GM12878 (cell line): ENCODE measurements at regions not wholly inside any gene's neighbourhood (a gene's known extent, or its start where the extent isn't known, plus 50 kb on each side); places are given as distances from the start of the nearest gene placed in this dataset.

Experiments used
- ATAC-seq: fragments of 200-7000 bp; cut with Tn5 transposase; 3 replicates; pipeline ENCODE4 v1.9.1; 2020; ENCODE audit warnings: mild to moderate bottlenecking, moderate library complexity
- BruUV-seq: library from RNA; stranded (reverse); fragments of 400-500 nt; replicated peaks from 2 replicates; lab custom pipeline; 2021; lab: Mats Ljungman, UMichigan
- CTCF ChIA-PET: fragments of 300-600 bp; sonication (Branson Sonifier 250); formaldehyde crosslinking; extraction: SDS; loops from one replicate; lab custom pipeline; 2021; ENCODE audit warnings: inconsistent platforms; lab: Yijun Ruan, JAX
- POLR2A ChIA-PET: fragments of 350-600 bp; formaldehyde crosslinking; extraction: SDS; loops from one replicate; lab custom pipeline; 2021; ENCODE audit warnings: inconsistent platforms; lab: Charles Lee
- RAD21 ChIA-PET: fragments of 300-600 bp; sonication (Branson Sonifier 250); formaldehyde crosslinking; loops from one replicate; lab custom pipeline; 2023; ENCODE audit warnings: antibody characterized with exemption; ENCODE audit not compliant: unreplicated experiment; lab: Charles Lee
- SMC1A ChIA-PET: fragments of 300-600 bp; sonication (Branson Sonifier 250); formaldehyde crosslinking; loops from one replicate; lab custom pipeline; 2023; ENCODE audit not compliant: unreplicated experiment, uncharacterized antibody; lab: Charles Lee
- DNase-seq: peaks from one replicate; pipeline ENCODE4 v3.0.0-alpha.2; 2011; ENCODE audit warnings: low read depth, low spot score
- FAIRE-seq: peaks from 3 replicates; lab custom pipeline; 2011; peaks lifted over from hg19 to GRCh38; lab: Jason Lieb, UNC
- H2AFZ ChIP-seq: 2 replicates; pipeline ENCODE4 v1.6.0; 2011; ENCODE audit warnings: low read depth, low read length, control low read depth; ENCODE audit not compliant: control insufficient read depth
- H3K27ac ChIP-seq: 2 replicates; pipeline ENCODE4 v1.5.1; 2011; ENCODE audit warnings: control low read depth; ENCODE audit not compliant: control insufficient read depth, insufficient read depth
- H3K27me3 ChIP-seq, 2 experiments: replicated peaks in 1 of 2; 2 replicates each; pipeline versions ENCODE4 v1.6.0 to v1.6.1; 2011; ENCODE audit warnings: low read length in 1 of 2; ENCODE audit not compliant: control insufficient read depth in 2 of 2, insufficient read depth in 2 of 2
- H3K36me3 ChIP-seq, 2 experiments: 2 replicates each; pipeline ENCODE4 v1.5.1; 2011; ENCODE audit warnings: low read length in 1 of 2; ENCODE audit not compliant: control insufficient read depth in 2 of 2, insufficient read depth in 2 of 2
- H3K4me1 ChIP-seq: 2 replicates; pipeline ENCODE4 v1.6.1; 2011; ENCODE audit warnings: mild to moderate bottlenecking, low read length, moderate library complexity, mixed read lengths; ENCODE audit not compliant: control insufficient read depth, insufficient read depth
- H3K4me2 ChIP-seq: 2 replicates; pipeline ENCODE4 v1.6.0; 2011; ENCODE audit warnings: control low read depth; ENCODE audit not compliant: control insufficient read depth, insufficient read depth
- H3K4me3 ChIP-seq: fragments of 200-600 bp; sonication (generic); 2 replicates; pipeline ENCODE4 v1.5.1; 2016
- H3K79me2 ChIP-seq: 2 replicates; pipeline ENCODE4 v1.6.0; 2011; ENCODE audit warnings: low read length; ENCODE audit not compliant: control insufficient read depth, insufficient read depth
- H3K9ac ChIP-seq: 2 replicates; pipeline ENCODE4 v1.8.0; 2011; ENCODE audit warnings: low read length, control low read depth, mixed read lengths; ENCODE audit not compliant: control insufficient read depth, insufficient read depth
- H3K9me3 ChIP-seq: replicated peaks from 3 replicates; pipeline ENCODE4 v1.5.1; 2011; ENCODE audit warnings: mild to moderate bottlenecking, low read length; ENCODE audit not compliant: control insufficient read depth, insufficient read depth
- H4K20me1 ChIP-seq: 2 replicates; pipeline ENCODE4 v1.6.0; 2011; ENCODE audit not compliant: control insufficient read depth, insufficient read depth
- BACH1 ChIP-seq: fragments of 450-650 bp; IDR thresholded peaks from 2 replicates; pipeline ENCODE4 v1.6.1; 2017; ENCODE audit warnings: mild to moderate bottlenecking, borderline replicate concordance
- BMI1 ChIP-seq: fragments of 450-650 bp; IDR thresholded peaks from 2 replicates; pipeline ENCODE4 v1.6.1; 2016; ENCODE audit warnings: mild to moderate bottlenecking, moderate library complexity, borderline replicate concordance
- EED ChIP-seq: sonication (generic); IDR thresholded peaks from 2 replicates; pipeline ENCODE4 v1.6.1; 2016; ENCODE audit warnings: antibody characterized with exemption, low read depth
- GATAD2B ChIP-seq: fragments of 450-650 bp; conservative IDR thresholded peaks from 2 replicates; pipeline ENCODE4 v1.6.1; 2017; ENCODE audit warnings: low read depth, mild to moderate bottlenecking, moderate library complexity
- SUZ12 ChIP-seq: fragments of 200-600 bp; sonication (generic); IDR thresholded peaks from one replicate; pipeline ENCODE4 v1.6.1; 2018; ENCODE audit warnings: antibody characterized with exemption, mild to moderate bottlenecking; ENCODE audit not compliant: unreplicated experiment
- ZNF384 ChIP-seq: IDR thresholded peaks from 2 replicates; pipeline ENCODE4 v1.6.1; 2012; ENCODE audit warnings: low read depth, mild to moderate bottlenecking, low read length, improper control_type of control experiment, borderline replicate concordance
- WGBS: methylation state at CpG from one replicate; pipeline ENCODE4 v1.1.6; 2016; ENCODE audit warnings: low lambda C conversion rate; ENCODE audit not compliant: insufficient replicate concordance, insufficient coverage; ENCODE audit errors: missing lambda C conversion rate; 5-methylcytosine and 5-hydroxymethylcytosine counted together
- in situ Hi-C: fragments of 300-500 bp; cut with MboI; formaldehyde crosslinking; loops from 9 replicates; pipeline ENCODE4 v1.14.3; 2018; ENCODE audit warnings: mixed read lengths
- intact Hi-C: fragments of 100-400 bp; cut with micrococcal nuclease; formaldehyde crosslinking; loops from one replicate; pipeline ENCODE4 v1.14.2; 2022; ENCODE audit not compliant: unreplicated experiment

- H3K27ac ChIP-seq, result no peak overlapping the region
- no peak for DNase-seq
- BruUV-seq, result no TSS peak
- CTCF ChIA-PET, result no interaction called here
- peaks cover 2 to 3% of the 10 kb centered on the region in 2 experiments; a peak in 3 of 4 replicates for H3K27me3 ChIP-seq
- intact Hi-C loops (no loop called here), in situ Hi-C loops (no loop called here)
- no peak for TF ChIP-seq SUZ12
- TF ChIP-seq ZNF384, result no peak
- no peak for FAIRE-seq
- no peak overlapping the region for H3K4me3 ChIP-seq
- SMC1A ChIA-PET, result no interaction called here
- H4K20me1 ChIP-seq, result no peaks in the 10 kb centered on the region
- no peak overlapping the region for H3K4me2 ChIP-seq
- H3K4me1 ChIP-seq, result no peaks in the 10 kb centered on the region
- RAD21 ChIA-PET, result no interaction called here
- no peak overlapping the region for H3K9ac ChIP-seq
- no peaks in the 10 kb centered on the region for H3K9me3 ChIP-seq
- no peak overlapping the region for H2AFZ ChIP-seq
- POLR2A ChIA-PET, result no interaction called here
- H3K36me3 ChIP-seq, result no peaks in the 10 kb centered on the region
- no peak for ATAC-seq
- H3K79me2 ChIP-seq, result no peaks in the 10 kb centered on the region
- WGBS, result 22% methylated on average over 7 of the region's 7 CpGs
Measured at GRCh38 chr11:46202149-46202548, 75.3 kb upstream of the CREB3L1 start.

GRCh38 chr11:46200537-46201281 is 76.8 kb upstream of the CREB3L1 start:
- Histone ChIP-seq H3K9ac (no peak overlapping the region), H2AFZ (no peak overlapping the region), H3K79me2 (no peaks in the 10 kb centered on the region), H4K20me1 (no peaks in the 10 kb centered on the region), H3K27me3 (peaks cover 2 to 3% of the 10 kb centered on the region in 2 experiments; a peak in 3 of 4 replicates), H3K9me3 (no peaks in the 10 kb centered on the region)
- ATAC-seq, result no peak
- ChIA-PET CTCF (no interaction called here), SMC1A (no interaction called here)
- TF ChIP-seq BMI1 (no peak), BACH1 (no peak), GATAD2B (no peak), EED (no peak)
- TF ChIP-seq, all 136 proteins: peak for 0
- BruUV-seq, result no TSS peak
- intact Hi-C loops (no loop called here), in situ Hi-C loops (no loop called here)
- Histone ChIP-seq H3K27ac (no peak overlapping the region), H3K4me2 (no peak overlapping the region), H3K4me1 (no peaks in the 10 kb centered on the region), H3K4me3 (no peak overlapping the region), H3K36me3 (no peaks in the 10 kb centered on the region)
- ChIA-PET RAD21 (no interaction called here), POLR2A (no interaction called here)
- WGBS, result 36% methylated on average over 10 of the region's 10 CpGs
- FAIRE-seq (no peak), DNase-seq (no peak)
